ENCODE measurements at regions not wholly inside any gene's neighbourhood (a gene's known extent, or its start where the extent isn't known, plus 50 kb on each side); places are given as distances from the start of the nearest gene placed in this dataset.

DNA sequence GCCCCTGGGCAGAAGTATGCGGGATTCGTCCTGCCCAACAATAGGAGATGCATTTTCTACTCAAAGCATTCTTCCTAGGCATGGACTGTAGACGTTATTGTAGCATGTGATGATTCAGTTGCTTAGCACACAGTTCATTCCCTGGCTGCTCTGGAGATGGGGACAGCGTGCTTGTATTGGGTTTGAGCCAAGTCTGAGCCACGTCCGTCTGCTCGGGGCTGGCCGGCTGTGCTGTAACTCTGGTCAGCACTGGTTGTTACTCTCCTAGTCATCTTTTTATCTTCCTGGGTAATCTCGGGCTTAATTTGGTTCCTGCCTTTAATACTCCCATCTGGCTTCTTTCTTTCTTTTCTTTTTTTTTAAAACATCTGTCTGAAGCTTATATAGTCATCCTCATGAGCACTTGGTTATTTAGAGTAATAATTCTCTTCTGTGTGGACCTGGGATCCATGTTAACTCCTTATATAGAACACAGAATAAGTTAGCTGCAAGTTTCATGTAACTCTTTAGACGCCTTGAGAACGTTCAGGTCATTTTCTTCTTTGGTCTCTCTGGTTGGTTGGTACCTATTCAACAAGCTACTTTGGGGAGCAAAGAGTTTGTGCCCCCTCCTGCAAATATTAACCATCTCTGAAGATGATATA, 118.8 kb upstream of the RPS23 start:
- no peak for DNase-seq (ENCODE audit: low read depth)

- DNase-seq (ENCODE audit: low read depth), result no peak
Measured at GRCh38 chr5:82396396-82396795, 118.2 kb upstream of the RPS23 start.

GRCh38 chr5:82393951-82394350, 115.8 kb upstream of the RPS23 start:
- no peak for DNase-seq (ENCODE audit: low read depth)

DNA sequence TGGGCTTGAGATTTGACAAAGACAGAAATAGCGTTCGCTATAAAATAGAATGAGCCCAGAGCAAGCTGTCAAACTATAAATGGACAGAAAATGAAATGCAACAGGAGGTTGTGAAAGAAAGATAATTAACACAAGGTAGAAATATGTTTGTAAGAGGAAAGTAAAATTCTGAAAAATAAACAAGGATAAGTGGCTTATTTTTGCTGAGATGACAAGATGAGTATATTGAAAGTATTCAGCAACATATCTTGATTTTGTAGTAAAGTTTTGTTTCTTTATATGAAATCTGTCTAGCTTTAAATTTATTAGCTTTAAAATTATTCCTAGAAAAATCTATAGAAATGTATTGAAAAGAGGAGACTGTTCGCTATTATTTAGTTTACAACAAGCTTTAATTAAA, 111.9 kb upstream of the RPS23 start:
- DNase-seq (ENCODE audit: low read depth), result no peak

GRCh38 chr5:82389347-82389746, 111.2 kb upstream of the RPS23 start:
- DNase-seq (ENCODE audit: low read depth), result no peak

GRCh38 chr5:82388181-82388580, 110.0 kb upstream of the RPS23 start:
- no peak for DNase-seq (ENCODE audit: low read depth)

DNA sequence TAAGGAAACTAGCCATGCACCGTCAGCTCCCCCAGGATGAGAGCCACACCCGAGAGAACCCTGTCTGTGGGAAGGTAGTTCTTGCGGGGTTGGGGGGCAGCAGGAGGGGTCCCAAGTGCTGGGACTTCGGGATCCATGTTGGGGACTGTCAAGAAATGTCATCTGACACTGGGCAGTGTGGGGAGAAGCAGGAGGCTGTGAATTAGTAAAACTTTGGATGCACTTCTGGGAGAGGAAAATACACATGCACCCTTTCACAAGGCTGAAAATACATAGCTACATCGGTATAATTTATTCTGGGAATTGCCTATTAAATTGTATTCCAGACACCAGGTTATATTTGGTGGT, 109.6 kb upstream of the RPS23 start:
- no peak for DNase-seq (ENCODE audit: low read depth)

- no peak for DNase-seq (ENCODE audit: low read depth)
Measured at GRCh38 chr5:82387001-82387818, 109.1 kb upstream of the RPS23 start.

GRCh38 chr5:82386576-82386975, 108.4 kb upstream of the RPS23 start:
- no peak for DNase-seq (ENCODE audit: low read depth)

DNA sequence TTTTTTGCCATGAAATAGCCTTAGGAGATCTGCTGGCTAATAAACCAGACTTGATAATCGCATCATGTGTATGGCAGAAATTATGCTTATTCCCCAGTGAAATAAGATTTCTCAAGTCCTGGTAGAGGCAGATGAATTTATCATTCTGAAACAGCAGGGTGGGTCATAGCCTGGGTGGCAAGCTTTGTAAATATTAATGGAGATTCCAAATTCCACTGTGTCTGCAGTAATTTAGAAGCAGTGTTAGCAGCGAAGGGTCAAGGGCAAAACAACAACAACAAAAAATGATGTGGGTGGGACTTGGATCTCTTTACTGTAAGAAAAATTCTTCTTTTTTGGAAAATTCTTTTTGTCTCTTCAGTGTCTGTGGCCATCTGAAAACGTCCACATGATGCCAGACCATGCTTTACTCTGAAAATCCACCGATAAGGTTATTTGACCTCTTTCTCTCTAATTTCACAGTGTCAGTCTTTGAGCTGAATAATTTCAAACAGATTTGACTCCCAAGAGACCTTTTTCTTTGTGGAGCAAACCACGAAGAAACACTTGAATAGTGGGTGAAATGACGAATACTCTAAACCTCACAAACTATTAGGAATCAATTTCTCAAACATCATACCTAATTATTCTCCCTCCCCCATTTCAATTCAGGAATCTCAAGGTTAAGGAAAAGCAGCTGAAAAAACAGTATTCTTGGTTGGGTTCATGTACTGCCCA, 106.0 kb upstream of the RPS23 start:
- DNase-seq (ENCODE audit: low read depth), result no peak

- no peak for DNase-seq (ENCODE audit: low read depth)
Measured at GRCh38 chr5:82381591-82381990, 103.4 kb upstream of the RPS23 start.

DNA sequence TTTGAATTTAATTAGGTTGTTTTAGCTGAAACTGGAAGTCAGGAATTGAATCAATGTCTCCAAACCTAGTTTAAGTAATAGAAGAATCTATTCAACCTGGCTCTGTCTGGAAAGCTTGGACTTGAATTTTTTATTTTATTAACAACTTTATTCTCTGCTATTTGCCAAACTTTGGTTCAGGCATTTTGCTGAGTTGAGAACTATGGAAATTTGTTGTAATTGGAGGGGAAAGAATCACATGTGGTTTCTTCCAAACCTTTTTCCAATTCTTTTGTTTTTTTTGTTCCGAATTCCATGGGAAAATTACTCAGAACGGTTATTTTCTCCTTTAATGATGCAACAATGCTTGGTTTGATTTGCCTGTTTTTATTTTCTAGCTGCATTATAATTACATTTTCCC, 98.2 kb upstream of the RPS23 start:
- DNase-seq (ENCODE audit: low read depth), result no peak

DNA sequence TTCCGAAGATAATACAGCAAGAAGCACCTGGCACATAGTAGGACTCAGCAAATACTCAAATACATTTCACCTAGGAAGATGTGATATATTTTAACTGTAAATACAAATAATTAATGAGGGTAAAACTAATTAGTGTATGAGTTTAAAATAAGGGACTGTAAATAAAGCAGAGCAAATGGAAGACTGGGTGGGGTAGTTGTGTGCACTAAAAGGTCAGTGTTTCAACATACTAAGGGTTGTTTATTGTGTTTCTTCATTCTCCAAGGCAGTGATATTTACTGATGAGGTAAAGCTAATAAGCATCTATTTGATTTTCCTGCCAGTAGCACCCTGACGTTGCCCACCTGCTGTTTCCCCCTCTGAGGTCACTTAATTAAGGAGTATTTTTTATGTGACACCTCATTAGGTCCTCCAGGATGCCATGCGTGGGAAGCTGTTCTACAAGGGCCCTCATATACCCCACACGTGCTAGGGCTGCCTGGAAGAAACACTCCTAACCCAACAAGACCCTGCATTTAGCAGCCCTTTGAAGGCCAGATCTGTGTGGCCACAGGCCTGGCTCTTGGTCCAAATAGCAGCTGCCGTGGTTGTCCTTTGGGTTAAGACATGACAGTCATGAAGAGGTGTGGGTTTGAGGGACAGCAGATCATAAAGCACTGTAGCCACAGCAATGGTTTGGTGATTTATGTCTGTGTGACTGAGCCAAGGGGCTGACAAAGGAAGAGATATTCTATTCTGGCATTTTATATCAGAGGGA, 97.5 kb upstream of the RPS23 start:
- no peak for DNase-seq (ENCODE audit: low read depth)

GRCh38 chr5:82374637-82375036, 96.5 kb upstream of the RPS23 start:
- no peak for DNase-seq (ENCODE audit: low read depth)

- DNase-seq (ENCODE audit: low read depth), result no peak
Measured at GRCh38 chr5:82367930-82368329, 89.8 kb upstream of the RPS23 start.

- no peak for DNase-seq (ENCODE audit: low read depth)
Measured at GRCh38 chr5:82365744-82366228, 87.6 kb upstream of the RPS23 start.

DNA sequence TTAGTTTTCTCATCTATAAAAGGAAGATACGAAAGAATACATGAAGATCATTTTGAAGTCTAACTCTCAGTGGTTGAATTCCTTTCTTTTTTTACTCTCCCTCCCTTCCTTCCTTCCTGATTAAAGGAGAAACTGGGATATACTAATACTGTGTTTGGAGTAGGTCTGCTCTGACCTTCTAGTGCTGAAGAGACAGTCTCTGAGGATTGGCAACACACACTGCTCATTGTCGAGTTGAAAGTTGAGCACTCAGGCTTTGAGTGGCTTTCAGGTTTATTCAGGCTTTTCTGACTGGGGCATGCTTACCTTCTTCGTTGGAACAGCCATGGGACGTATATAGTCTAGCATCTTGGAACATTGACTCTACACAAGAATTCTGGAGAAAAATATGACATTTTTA, 86.9 kb upstream of the RPS23 start:
- DNase-seq (ENCODE audit: low read depth), result no peak

DNA sequence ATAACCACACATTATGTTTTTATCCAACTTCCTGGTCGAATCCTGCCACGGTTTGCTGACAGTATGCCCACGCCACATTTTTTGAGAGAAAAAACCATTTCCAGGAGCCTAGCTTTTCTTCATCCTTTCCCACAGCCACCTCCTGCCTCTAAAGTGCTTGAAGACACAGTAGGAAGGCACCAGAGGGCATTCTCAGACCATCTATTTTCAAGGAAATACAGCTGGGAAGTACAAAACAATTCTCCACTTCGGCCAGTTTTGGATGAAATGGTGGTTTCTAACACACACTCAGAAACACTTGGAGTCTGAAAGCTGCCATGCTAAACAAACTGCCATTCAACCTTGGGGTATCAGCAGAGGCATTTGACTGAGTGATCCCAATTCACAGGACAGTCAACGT, 86.3 kb upstream of the RPS23 start:
- no peak for DNase-seq (ENCODE audit: low read depth)

DNA sequence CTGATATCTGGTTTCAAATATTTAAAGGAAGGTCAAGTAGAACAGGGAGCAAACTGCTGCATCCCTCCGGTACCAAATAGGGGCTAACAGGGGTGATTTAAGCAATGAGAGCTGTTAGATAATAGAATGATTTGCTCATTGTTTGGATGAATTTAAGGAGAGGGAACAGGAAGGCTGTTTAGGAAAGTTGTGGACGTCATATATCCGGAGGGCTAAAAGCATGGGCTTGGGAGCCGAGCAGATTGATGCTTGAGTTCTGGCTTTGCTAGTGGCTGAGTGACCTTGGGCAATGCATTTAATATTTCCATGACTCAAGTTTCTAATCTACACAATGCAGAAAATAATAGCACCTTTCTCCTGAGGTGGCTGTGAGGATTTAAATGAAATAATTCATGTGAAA, 85.4 kb upstream of the RPS23 start:
- DNase-seq (ENCODE audit: low read depth), result no peak

DNA sequence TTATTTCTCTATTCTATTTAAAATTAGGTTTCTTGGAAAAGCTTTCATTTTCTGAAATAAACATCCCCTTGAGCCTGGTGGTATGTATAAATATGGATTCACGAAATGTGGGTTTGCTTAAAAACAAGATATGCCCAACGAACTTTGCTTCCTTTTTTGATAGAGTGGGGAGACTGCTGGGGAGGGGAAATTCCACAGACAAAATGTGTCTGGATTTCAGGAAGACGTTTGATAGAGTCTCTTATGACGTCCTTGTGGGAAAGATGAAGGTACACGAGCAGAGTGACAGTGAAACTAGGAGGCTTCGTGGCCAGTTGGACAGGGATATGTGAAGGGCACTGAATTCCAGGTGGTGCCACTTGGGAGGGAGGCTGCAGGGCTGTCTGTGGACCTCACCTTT, 84.5 kb upstream of the RPS23 start:
- no peak for DNase-seq (ENCODE audit: low read depth)

DNA sequence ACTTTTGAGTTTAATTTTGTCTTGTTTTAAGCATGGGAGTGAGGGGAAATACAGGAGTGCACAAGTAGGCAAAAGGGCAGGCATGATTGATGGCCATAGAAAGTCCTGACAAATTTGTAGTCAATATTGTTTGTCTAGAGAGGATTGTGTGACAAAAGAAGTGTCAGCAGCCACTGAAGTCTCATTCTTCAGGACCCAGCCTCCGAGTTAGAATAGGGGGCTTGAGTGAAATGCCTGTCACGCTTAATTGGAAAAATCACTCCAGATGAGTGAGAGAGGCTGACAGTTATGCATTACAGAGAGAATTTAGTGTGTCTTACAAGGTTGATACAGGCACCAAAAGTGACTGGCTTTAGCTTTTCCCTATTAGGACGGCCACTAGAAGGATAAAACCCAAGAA, 81.9 kb upstream of the RPS23 start:
- DNase-seq (ENCODE audit: low read depth), result no peak

GRCh38 chr5:82359272-82359671, 81.1 kb upstream of the RPS23 start:
- no peak for DNase-seq (ENCODE audit: low read depth)

All from activated T-helper 1 cell treated with Interleukin-2 at 50 U/mL for 16 hours (primary cell).